HG03159 (cell line): ENCODE measurements at regions not wholly inside any gene's neighbourhood (a gene's known extent, or its start where the extent isn't known, plus 50 kb on each side); places are given as distances from the start of the nearest gene placed in this dataset.

ENCODE experiments used
- ATAC-seq: cut with Tn5 transposase; IDR thresholded peaks from one replicate; pipeline ENCODE4 v1.9.1; 2021; ENCODE audit warnings: mild to moderate bottlenecking, moderate library complexity; ENCODE audit not compliant: unreplicated experiment

DNA sequence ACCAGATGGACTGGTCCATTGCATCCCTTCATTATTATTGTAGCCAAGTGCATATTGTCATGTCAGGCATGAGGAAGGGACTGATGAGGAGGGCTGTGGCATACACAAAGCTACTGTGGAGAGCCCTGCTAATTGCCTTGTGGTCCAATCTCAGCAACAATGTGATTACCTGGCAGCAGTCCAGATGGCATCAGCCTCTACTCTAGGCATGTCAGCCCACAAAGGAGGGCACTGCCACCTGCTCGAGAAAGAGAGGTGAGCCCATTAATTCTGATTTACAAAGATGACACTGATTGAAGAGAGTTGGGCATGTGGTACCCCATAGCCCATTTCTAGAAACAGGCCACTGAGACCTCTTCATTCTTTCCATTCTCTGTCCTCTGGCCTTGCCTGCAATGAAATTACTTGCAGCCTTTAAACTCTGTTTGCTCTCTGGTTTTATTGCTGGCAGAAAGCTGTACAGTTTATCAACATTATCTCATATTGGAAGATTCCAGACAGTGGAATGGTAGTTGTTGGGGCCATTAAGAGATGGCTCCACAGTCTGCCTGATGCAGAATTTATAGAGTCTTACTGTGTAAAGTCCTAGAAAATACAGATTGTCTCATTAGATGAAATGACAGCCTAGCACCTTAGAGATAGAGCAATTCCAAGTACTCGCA lies 307.7 kb downstream of the ARPP21 start:
- ATAC-seq = no peak

DNA sequence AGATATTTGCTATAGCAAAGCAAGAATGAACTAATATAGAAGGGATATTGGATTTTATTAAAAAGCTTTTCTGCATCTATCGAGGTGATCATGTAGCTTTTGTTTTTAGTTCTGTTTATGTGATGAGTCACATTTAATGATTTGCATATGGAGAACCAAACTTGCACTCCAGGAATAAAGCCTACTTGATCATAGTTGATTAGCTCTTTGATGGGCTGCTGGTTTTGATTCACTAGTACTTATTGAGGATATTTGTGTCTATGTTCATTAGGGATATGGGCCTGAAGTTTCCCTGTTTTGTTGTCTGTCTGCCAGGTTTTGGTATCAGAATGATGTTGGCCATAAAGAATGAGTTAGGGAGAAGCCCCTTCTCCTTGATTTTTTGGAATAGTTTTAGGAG lies 310.7 kb downstream of the ARPP21 start:
- no peak for ATAC-seq

DNA sequence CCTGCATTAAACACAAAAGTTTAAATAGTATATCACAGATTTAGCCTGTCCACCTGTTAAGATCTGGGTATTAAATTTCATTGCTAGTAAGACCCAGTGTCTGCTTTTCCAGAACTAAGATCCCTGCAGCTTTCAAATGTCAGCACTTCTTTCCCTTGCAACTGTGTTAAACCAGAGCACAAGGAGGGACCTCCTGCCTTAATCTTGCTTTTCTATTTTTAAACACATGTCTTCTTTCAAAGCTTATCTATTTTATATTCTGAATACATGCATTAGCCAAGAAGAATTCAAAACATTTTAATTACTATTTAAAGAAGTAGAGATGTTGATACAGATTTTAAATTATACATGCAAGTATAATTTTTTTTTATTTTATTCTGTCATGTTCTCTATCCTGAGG lies 315.1 kb downstream of the ARPP21 start:
- no peak for ATAC-seq

GRCh38 chr3:35965908-35966307 lies 326.6 kb downstream of the ARPP21 start:
- ATAC-seq = no peak

DNA sequence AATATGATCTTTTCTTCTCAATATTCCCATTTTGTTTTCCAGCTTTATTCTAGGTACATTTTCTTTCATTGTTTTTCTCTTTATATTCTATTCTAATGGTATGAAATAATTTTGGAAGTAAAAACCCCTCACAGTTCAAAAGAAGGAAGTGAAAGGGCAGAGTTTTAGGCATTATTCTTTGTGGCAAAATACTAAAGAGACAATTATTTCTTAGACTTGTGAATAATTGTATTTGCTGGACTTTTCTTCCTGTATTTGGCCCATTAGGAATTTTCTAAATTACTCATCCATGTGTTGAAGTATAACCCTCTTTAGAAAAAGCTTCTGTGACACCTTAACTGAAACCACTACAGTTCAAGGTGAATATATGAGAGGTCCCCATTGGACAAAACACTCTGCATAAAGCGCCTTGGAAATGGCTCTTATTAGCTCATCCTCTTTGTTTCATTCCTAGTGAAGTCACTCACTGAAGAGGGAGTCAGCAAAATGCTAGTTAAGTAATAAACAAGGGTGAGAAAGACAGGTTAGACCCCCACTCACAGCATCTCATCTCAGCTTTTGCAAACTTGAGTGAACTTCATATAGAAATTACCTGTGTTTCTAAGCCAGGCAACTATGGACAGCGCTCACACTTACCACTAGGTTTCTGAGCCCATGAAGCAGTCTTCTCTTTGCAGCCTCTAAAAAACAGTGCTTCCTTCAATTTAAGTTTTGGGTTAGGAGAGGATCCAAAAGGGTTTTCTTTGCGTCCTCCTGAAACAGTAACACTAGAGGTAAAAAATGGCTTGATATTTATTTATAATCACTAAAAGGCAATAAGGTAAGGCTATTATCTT lies 327.5 kb downstream of the ARPP21 start:
- ATAC-seq = no peak

DNA sequence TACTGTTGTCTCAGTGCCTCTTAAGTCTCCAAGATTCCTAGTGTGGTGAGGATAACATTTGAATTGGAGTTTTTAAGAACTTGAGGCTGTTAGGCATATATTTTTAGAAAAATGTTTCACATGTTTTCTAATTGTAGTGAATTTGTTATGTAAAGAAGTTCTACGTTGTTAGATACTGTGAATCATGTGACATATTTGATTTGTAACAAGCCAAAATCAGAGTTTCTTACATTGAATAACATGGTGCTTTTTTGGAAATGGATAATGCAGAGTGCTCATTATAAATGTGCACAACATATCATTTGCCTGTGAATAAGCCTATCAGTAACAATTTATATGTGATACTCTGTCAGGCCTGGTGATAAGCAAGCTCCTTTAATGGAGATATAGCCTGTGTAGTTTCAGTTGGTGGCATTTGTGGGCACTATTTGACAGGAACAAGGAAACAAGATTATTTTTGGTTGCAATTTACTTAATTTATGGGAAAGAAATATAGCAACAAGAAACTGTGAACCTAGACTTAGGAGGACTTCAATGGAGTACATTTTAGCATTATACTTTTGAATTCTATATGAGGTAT lies 328.8 kb downstream of the ARPP21 start:
- ATAC-seq = no peak

DNA sequence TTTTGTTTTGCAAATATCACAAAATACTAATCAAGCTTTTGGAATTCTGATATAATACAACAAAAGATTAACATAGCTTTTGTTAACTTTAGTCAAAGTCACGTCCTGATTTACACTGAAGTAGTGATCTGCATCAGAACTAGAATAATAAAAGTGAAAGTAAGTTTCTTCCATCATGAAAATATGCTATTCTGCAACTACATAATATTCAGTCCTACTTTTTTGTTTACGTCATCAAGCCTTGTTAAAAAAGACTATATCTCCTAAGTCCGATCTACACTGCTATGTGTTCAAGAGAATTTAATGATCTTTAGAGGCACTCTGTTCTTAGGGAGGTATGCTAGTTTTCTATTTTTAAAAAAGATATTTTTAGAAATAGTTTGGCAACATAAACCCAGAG lies 330.1 kb downstream of the ARPP21 start:
- ATAC-seq = no peak

- ATAC-seq = no peak
These were observed 331.5 kb downstream of the ARPP21 start for GRCh38 chr3:35970793-35971192.

GRCh38 chr3:35971686-35972085 lies 332.4 kb downstream of the ARPP21 start:
- no peak for ATAC-seq

- ATAC-seq = no peak
These were observed 335.5 kb downstream of the ARPP21 start for GRCh38 chr3:35974872-35975271.

DNA sequence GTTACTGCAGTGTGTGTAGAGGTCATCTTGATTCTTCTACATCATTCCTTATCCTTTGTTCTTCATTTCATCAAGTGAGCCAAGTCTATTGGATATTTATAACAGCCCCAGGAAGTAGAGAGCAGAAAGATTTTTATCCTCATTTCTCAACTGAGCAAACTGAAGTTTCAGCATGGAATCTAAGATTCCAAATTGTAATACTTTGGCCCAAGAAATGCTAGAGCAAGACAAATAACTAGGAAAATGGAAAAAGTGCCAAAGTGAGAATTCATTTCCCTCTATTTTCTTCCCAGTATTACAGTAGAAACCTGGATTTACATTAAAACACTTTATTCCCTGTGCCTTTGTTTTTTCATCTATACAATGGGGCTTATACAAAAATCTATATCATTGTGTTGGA lies 346.8 kb downstream of the ARPP21 start:
- no peak for ATAC-seq

- no peak for ATAC-seq
These were observed 348.1 kb downstream of the ARPP21 start for GRCh38 chr3:35987386-35987785.

- no peak for ATAC-seq
These were observed 352.7 kb downstream of the ARPP21 start for GRCh38 chr3:35992041-35992440.

- ATAC-seq = no peak
These were observed 368.5 kb upstream of the STAC start for GRCh38 chr3:36011791-36012190.

GRCh38 chr3:36013425-36013824 lies 366.9 kb upstream of the STAC start:
- ATAC-seq = no peak

- no peak for ATAC-seq
These were observed 355.1 kb upstream of the STAC start for GRCh38 chr3:36025232-36025631.

DNA sequence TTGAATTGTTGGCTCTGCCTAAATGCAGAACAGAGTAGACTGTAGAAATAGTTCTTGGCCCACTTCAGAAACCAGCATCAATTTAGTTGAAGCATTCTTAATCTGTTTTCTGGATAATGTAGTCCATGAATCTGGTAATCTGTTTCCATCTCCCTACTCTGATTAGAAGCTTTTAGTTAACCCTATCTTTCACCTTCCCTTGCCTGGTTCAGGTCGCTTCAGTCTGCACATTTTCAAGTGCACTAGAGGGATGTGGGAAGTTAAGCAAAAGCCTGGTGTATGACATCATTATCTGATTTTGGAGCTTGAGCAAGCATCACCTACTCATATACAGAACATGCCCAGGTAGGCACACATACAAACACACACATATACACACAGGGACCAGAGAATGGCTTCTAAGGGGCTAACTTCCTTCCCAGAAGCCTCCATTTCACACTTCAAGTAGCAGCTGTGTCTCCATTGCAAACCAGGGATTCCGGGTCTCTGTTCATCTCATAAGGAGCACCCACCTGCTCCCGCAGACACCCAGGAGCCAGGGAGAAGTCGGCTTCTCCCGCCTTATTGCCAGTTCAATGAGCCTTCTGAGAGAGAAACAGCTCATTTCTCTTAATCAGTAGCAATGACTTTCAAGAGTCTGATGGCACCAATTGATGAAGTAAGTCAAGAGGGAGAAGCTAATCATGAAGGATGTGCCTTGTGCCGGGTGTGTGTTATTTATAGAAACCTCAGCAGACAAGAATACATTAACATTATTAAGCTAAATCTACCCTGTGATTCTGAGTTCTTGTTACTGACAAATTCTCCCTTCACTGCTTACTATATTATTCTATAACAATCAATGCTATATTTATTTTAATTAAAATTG lies 347.9 kb upstream of the STAC start:
- ATAC-seq = no peak

GRCh38 chr3:36058404-36059030 lies 321.8 kb upstream of the STAC start:
- ATAC-seq = no peak

- no peak for ATAC-seq
These were observed 319.4 kb upstream of the STAC start for GRCh38 chr3:36060950-36061349.

DNA sequence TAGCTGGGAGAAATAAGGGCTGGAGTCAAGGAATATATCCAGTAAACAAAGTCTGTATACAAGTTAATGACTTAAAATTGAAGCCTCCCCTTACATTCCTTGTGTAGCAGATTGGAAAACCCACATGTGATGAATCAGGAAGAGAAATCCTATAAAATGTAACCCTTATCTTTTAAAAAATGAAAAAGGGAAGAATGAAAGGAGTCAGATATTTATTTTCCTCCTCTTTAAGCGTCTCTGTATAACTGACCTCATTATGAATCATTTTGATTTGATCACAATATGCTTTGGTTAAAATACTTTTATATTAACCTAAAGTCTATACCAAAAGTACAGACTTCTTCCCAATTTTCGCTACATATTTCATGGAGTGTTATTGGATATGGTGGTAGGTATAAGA lies 316.3 kb upstream of the STAC start:
- ATAC-seq = no peak

GRCh38 chr3:36065321-36065720 lies 315.0 kb upstream of the STAC start:
- no peak for ATAC-seq
